CD4-positive, alpha-beta memory T cell (primary cell): ENCODE measurements at regions not wholly inside any gene's neighbourhood (a gene's known extent, or its start where the extent isn't known, plus 50 kb on each side); places are given as distances from the start of the nearest gene placed in this dataset.

Experiments used
- CTCF ChIA-PET: fragments of 350-600 bp; sonication (Branson Sonifier 250); formaldehyde crosslinking; loops from one replicate; lab custom pipeline; 2021; ENCODE audit warnings: inconsistent platforms; ENCODE audit not compliant: partially characterized antibody; lab: Charles Lee
- POLR2A ChIA-PET: fragments of 350-600 bp; sonication (Branson Sonifier 250); formaldehyde crosslinking; loops from one replicate; lab custom pipeline; 2021; ENCODE audit not compliant: partially characterized antibody; lab: Charles Lee
- DNase-seq, 5 donors: peaks; one replicate each; pipeline versions ENCODE4 v3.0.0 to v3.0.0-alpha.2; 2020 to 2022; ENCODE audit warnings: mixed read lengths in 1 of 5
- H3K27ac ChIP-seq: one replicate; pipeline ENCODE4 v1.7.0; 2013; ENCODE audit warnings: low read depth, low read length
- H3K27me3 ChIP-seq: 2 replicates; pipeline ENCODE4 v1.7.0; 2013; ENCODE audit warnings: mild to moderate bottlenecking, low read length, moderate library complexity; ENCODE audit not compliant: insufficient read depth
- H3K36me3 ChIP-seq: 2 replicates; pipeline ENCODE4 v1.7.0; 2013; ENCODE audit warnings: mild to moderate bottlenecking, low read length, moderate library complexity; ENCODE audit not compliant: insufficient read depth
- H3K4me1 ChIP-seq: 2 replicates; pipeline ENCODE4 v1.7.0; 2013; ENCODE audit warnings: mild to moderate bottlenecking, low read length, moderate library complexity; ENCODE audit not compliant: insufficient read depth
- H3K4me3 ChIP-seq, 2 donors: one replicate each; pipeline ENCODE4 v1.7.0; 2013; ENCODE audit warnings: low read length in 2 of 2, mild to moderate bottlenecking in 1 of 2
- H3K9me3 ChIP-seq, 2 donors: one replicate each; pipeline ENCODE4 v1.7.0; 2013; ENCODE audit warnings: low read length in 2 of 2, control low read depth in 1 of 2; ENCODE audit not compliant: control insufficient read depth in 1 of 2
- H3K27ac Mint-ChIP-seq, 7 donors: one replicate each; pipeline ENCODE4 v1.8.0; 2020 to 2021; ENCODE audit warnings: mixed read lengths in 7 of 7, mild to moderate bottlenecking in 6 of 7, inconsistent platforms in 3 of 7, moderate library complexity in 3 of 7
- H3K27me3 Mint-ChIP-seq, 2 donors: one replicate each; pipeline ENCODE4 v1.8.0; 2020 to 2021; ENCODE audit warnings: mixed read lengths in 2 of 2
- H3K36me3 Mint-ChIP-seq, 2 donors: one replicate each; pipeline ENCODE4 v1.8.0; 2020 to 2021; ENCODE audit warnings: mixed read lengths in 2 of 2, inconsistent platforms in 1 of 2, mild to moderate bottlenecking in 1 of 2
- H3K4me1 Mint-ChIP-seq, 4 donors: one replicate each; pipeline ENCODE4 v1.8.0; 2020 to 2021; ENCODE audit warnings: mixed read lengths in 4 of 4, mild to moderate bottlenecking in 1 of 4
- H3K4me3 Mint-ChIP-seq, 8 donors: one replicate each; pipeline ENCODE4 v1.8.0; 2020 to 2021; ENCODE audit warnings: mixed read lengths in 8 of 8, mild to moderate bottlenecking in 7 of 8, moderate library complexity in 6 of 8, inconsistent platforms in 3 of 8
- H3K9me3 Mint-ChIP-seq, 8 donors: one replicate each; pipeline ENCODE4 v1.8.0; 2020 to 2021; ENCODE audit warnings: mixed read lengths in 8 of 8, mild to moderate bottlenecking in 5 of 8, inconsistent platforms in 3 of 8, moderate library complexity in 1 of 8
- intact Hi-C: fragments of 100-400 bp; cut with micrococcal nuclease; formaldehyde crosslinking; loops from one replicate; pipeline ENCODE4 v1.15.1; 2023

DNA sequence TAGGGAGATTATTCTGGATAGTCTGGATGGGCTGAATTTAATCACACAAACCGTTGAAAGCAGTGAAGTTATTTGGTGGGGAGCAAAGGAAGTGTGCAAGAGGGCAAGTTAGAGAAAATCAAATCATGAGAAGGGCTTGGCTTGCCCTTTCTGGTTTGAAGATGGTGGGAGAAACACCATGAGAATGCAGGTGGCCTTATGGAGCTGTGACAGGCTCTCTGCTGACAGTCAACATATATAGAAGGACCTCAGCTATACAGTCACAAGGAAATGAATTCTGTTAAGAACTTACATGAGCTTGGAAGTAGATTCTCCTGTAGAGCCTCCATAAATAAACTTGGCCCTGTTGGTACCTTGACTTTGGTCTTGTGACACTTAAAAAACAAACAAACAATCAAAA lies 72.3 kb downstream of the GMNC start:
- H3K27me3 ChIP-seq: no peaks in the 10 kb centered on the region
- H3K27ac ChIP-seq: no peak overlapping the region
- Mint-ChIP-seq H3K36me3 (no peaks in the 10 kb centered on the region), H3K27me3 (peaks cover 0 to 5% of the 10 kb centered on the region in 2 donors), H3K4me3 (no peak overlapping the region), H3K9me3 (no peaks in the 10 kb centered on the region), H3K27ac (no peak overlapping the region), H3K4me1 (no peaks in the 10 kb centered on the region)
- no peak for DNase-seq
- no peaks in the 10 kb centered on the region for H3K9me3 ChIP-seq
- no peak overlapping the region for H3K4me3 ChIP-seq
- H3K4me1 ChIP-seq: no peaks in the 10 kb centered on the region
- no peaks in the 10 kb centered on the region for H3K36me3 ChIP-seq
- intact Hi-C loops: no loop called here
- ChIA-PET POLR2A (no interaction called here), CTCF (no interaction called here)

GRCh38 chr3:190786898-190787297 lies 75.6 kb downstream of the GMNC start:
- intact Hi-C loops: no loop called here
- POLR2A ChIA-PET: no interaction called here
- Histone ChIP-seq H3K9me3 (no peaks in the 10 kb centered on the region), H3K27ac (no peak overlapping the region), H3K27me3 (no peaks in the 10 kb centered on the region), H3K4me1 (no peaks in the 10 kb centered on the region), H3K4me3 (no peak overlapping the region), H3K36me3 (no peaks in the 10 kb centered on the region)
- Mint-ChIP-seq H3K27me3 (peaks cover 0 to 5% of the 10 kb centered on the region in 2 donors), H3K27ac (no peak overlapping the region), H3K9me3 (no peaks in the 10 kb centered on the region), H3K4me3 (no peak overlapping the region), H3K4me1 (no peaks in the 10 kb centered on the region), H3K36me3 (no peaks in the 10 kb centered on the region)
- CTCF ChIA-PET: no interaction called here
- no peak for DNase-seq

GRCh38 chr3:190785047-190785446 lies 77.4 kb downstream of the GMNC start:
- Histone ChIP-seq H3K27ac (no peak overlapping the region), H3K27me3 (no peaks in the 10 kb centered on the region), H3K36me3 (no peaks in the 10 kb centered on the region), H3K4me3 (no peak overlapping the region), H3K9me3 (no peaks in the 10 kb centered on the region), H3K4me1 (no peaks in the 10 kb centered on the region)
- H3K4me1 Mint-ChIP-seq: no peaks in the 10 kb centered on the region
- H3K27me3 Mint-ChIP-seq: peaks cover 0 to 4% of the 10 kb centered on the region in 2 donors
- no peaks in the 10 kb centered on the region for H3K9me3 Mint-ChIP-seq
- ChIA-PET CTCF (no interaction called here), POLR2A (no interaction called here)
- intact Hi-C loops: no loop called here
- no peaks in the 10 kb centered on the region for H3K36me3 Mint-ChIP-seq
- no peak overlapping the region for H3K4me3 Mint-ChIP-seq
- DNase-seq: no peak
- H3K27ac Mint-ChIP-seq: no peak overlapping the region

DNA sequence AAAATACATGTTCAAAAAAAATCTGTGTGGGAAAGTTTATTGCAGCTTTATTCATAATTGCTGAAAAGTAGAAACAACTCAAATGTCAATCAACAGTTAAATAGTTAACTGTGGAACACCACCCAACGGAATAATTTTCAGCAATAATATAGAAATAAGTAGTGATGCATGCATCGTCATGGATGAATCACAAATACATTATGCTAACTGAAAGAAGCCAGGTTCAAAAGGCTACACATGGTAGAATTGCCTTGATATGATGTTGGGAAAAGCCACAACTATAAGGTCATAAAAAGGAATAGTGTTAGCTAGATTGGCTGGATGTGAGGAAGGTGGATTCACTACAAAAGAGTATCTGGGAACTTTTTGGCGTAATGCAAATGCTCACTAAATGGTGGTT lies 82.0 kb downstream of the GMNC start:
- no peak overlapping the region for H3K4me3 Mint-ChIP-seq
- H3K4me1 Mint-ChIP-seq: no peaks in the 10 kb centered on the region
- H3K27ac Mint-ChIP-seq: no peak overlapping the region
- Histone ChIP-seq H3K36me3 (no peaks in the 10 kb centered on the region), H3K27me3 (no peaks in the 10 kb centered on the region), H3K9me3 (no peaks in the 10 kb centered on the region), H3K27ac (no peak overlapping the region), H3K4me3 (no peak overlapping the region), H3K4me1 (no peaks in the 10 kb centered on the region)
- intact Hi-C loops: no loop called here
- no peaks in the 10 kb centered on the region for H3K9me3 Mint-ChIP-seq
- DNase-seq: no peak
- H3K27me3 Mint-ChIP-seq: no peaks in the 10 kb centered on the region
- H3K36me3 Mint-ChIP-seq: no peaks in the 10 kb centered on the region
- ChIA-PET POLR2A (no interaction called here), CTCF (no interaction called here)

DNA sequence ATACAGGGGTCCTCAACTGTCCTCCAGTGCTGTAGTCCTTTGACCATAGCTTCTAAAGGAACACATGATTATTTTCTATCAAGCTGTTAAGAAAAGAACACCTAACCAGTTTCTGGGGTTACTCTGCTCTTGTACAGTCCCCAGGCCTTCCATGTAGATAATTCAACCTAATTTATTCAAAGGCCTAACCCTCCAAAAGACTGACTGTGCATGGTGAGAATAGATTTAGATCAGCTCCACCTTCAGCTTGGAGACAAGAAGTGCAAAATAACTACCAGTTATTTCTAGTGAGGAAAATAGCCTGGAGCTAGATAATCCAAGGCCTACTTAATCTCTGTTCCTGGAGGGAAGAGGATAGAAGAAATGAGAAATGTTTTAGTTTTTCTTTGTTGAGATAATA lies 87.9 kb downstream of the GMNC start:
- no peaks in the 10 kb centered on the region for H3K4me1 Mint-ChIP-seq
- CTCF ChIA-PET: no interaction called here
- DNase-seq: no peak
- Histone ChIP-seq H3K27me3 (no peaks in the 10 kb centered on the region), H3K4me3 (no peak overlapping the region), H3K9me3 (no peaks in the 10 kb centered on the region), H3K4me1 (no peaks in the 10 kb centered on the region), H3K36me3 (no peaks in the 10 kb centered on the region), H3K27ac (no peak overlapping the region)
- POLR2A ChIA-PET: no interaction called here
- no peak overlapping the region for H3K27ac Mint-ChIP-seq
- H3K9me3 Mint-ChIP-seq: peaks cover 5 to 19% (median 13%) of the 10 kb centered on the region in 8 donors
- no peak overlapping the region for H3K4me3 Mint-ChIP-seq
- no peaks in the 10 kb centered on the region for H3K36me3 Mint-ChIP-seq
- H3K27me3 Mint-ChIP-seq: no peaks in the 10 kb centered on the region
- intact Hi-C loops: no loop called here

GRCh38 chr3:190773948-190774347 lies 88.5 kb downstream of the GMNC start:
- no peak overlapping the region for H3K4me3 Mint-ChIP-seq
- DNase-seq: no peak
- Histone ChIP-seq H3K27me3 (no peaks in the 10 kb centered on the region), H3K36me3 (no peaks in the 10 kb centered on the region), H3K4me1 (no peaks in the 10 kb centered on the region), H3K9me3 (no peaks in the 10 kb centered on the region), H3K4me3 (no peak overlapping the region), H3K27ac (no peak overlapping the region)
- H3K4me1 Mint-ChIP-seq: no peaks in the 10 kb centered on the region
- POLR2A ChIA-PET: no interaction called here
- intact Hi-C loops: no loop called here
- no peaks in the 10 kb centered on the region for H3K36me3 Mint-ChIP-seq
- CTCF ChIA-PET: no interaction called here
- H3K27me3 Mint-ChIP-seq: no peaks in the 10 kb centered on the region
- H3K27ac Mint-ChIP-seq: no peak overlapping the region
- peaks cover 5 to 19% (median 13%) of the 10 kb centered on the region in 8 donors for H3K9me3 Mint-ChIP-seq

DNA sequence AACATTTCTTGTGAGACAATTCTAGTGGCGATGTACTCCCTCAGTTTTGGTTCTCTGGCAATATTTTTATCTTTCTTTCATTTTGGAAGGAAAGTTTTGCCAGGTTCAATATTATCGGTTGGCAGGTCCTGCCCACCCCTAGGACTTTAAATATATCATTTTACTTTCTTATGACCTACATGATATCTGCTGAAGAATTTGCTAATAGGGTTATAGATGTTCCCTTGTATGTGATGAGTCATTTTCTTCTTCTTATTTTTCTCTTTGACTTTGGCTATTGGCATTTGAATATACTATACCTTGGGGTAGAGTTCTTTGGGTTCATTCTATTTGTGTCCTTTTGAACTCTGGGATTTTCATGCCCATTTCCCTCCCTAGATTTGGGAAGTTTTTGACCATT lies 89.7 kb downstream of the GMNC start:
- Mint-ChIP-seq H3K27me3 (no peaks in the 10 kb centered on the region), H3K4me3 (no peak overlapping the region), H3K4me1 (no peaks in the 10 kb centered on the region), H3K27ac (no peak overlapping the region), H3K9me3 (peaks cover 5 to 19% (median 13%) of the 10 kb centered on the region in 8 donors), H3K36me3 (no peaks in the 10 kb centered on the region)
- intact Hi-C loops: no loop called here
- no peaks in the 10 kb centered on the region for H3K9me3 ChIP-seq
- no peaks in the 10 kb centered on the region for H3K4me1 ChIP-seq
- no peak for DNase-seq
- POLR2A ChIA-PET: no interaction called here
- H3K27ac ChIP-seq: no peak overlapping the region
- CTCF ChIA-PET: no interaction called here
- H3K36me3 ChIP-seq: no peaks in the 10 kb centered on the region
- no peak overlapping the region for H3K4me3 ChIP-seq
- no peaks in the 10 kb centered on the region for H3K27me3 ChIP-seq

GRCh38 chr3:190768891-190769290 lies 93.6 kb downstream of the GMNC start:
- intact Hi-C loops: no loop called here
- Histone ChIP-seq H3K4me3 (no peak overlapping the region), H3K9me3 (no peaks in the 10 kb centered on the region), H3K36me3 (no peaks in the 10 kb centered on the region), H3K27ac (no peak overlapping the region), H3K4me1 (no peaks in the 10 kb centered on the region), H3K27me3 (no peaks in the 10 kb centered on the region)
- H3K9me3 Mint-ChIP-seq: peaks cover 4 to 17% (median 11%) of the 10 kb centered on the region in 8 donors
- H3K4me3 Mint-ChIP-seq: no peak overlapping the region
- H3K27ac Mint-ChIP-seq: no peak overlapping the region
- no peak for DNase-seq
- no peaks in the 10 kb centered on the region for H3K4me1 Mint-ChIP-seq
- ChIA-PET CTCF (no interaction called here), POLR2A (no interaction called here)
- no peaks in the 10 kb centered on the region for H3K27me3 Mint-ChIP-seq
- no peaks in the 10 kb centered on the region for H3K36me3 Mint-ChIP-seq
